Dermis blood vessel endothelial cell (primary cell): ENCODE measurements at regions not wholly inside any gene's neighbourhood (a gene's known extent, or its start where the extent isn't known, plus 50 kb on each side); places are given as distances from the start of the nearest gene placed in this dataset.
"Not testable (repeated sequence)": the region's sequence is repeated elsewhere in the genome, so short reads cannot be mapped to it uniquely, and the experiment has no call there.

Experiments used
- DNase-seq: peaks from one replicate; pipeline ENCODE4 v3.0.0; 2010

DNA sequence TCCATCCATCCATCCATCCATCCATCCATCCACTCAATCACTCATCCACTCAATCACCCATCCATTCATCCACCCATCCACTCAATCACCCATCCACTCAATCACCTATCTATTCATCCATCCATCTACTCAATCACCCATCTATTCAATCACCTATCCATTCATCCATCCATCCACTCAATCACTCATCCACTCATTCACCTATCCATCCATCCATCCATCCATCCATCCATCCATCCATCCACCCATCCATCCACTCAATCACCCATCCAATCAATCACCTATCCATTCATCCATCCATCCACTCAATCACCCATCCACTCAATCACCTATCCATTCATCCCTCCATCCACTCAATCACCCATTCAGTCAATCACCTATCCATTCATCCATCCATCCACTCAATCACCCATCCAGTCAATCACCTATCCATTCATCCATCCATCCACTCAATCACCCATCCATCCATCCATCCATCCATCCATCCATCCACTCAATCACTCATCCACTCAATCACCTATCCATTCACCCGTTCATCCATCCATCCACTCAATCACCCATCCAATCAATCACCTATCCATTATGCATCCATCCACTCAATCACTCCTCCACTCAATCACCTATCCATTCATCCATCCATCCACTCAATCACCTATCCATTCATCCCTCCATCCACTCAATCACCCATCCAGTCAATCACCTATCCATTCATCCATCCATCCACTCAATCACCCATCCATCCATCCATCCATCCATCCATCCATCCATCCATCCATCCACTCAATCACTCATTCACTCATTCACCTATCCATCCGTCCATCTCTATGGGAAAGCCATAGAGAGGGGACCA, 114.7 kb upstream of the ZBTB40 start:
- DNase-seq: not testable (repeated sequence)

DNA sequence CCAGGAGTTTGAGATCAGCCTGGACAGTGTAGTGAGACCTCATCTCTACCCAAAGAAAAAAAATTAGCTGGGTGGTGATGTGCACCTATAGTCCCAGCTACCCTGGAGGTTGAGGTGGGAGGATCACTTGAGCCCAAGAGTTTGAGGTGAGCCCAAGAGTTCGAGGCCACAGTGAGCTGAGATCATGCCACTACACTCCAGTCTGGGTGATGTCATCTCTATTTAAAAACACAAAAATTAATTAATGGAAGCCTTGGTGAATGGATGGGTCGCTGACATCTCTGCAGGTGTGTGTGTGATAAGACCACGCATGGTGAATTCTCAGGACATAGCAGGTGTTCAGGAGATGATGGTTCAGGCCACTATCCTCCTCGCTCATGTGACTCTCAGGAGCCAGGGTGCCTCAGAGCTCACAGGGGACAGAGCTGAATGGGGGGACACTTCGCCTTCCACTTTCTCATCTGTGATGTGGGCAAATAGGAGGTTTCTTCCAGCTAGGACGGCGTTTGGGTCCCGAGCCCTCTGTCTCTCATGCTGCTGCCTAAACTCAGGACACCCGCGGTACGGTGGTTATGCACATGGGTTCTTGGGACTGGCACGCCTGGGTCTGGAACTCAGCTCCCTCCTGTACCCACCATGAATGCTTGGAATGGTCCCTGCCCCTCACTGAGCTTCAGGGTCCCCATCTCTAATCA, 113.4 kb upstream of the ZBTB40 start:
- DNase-seq: no peak

DNA sequence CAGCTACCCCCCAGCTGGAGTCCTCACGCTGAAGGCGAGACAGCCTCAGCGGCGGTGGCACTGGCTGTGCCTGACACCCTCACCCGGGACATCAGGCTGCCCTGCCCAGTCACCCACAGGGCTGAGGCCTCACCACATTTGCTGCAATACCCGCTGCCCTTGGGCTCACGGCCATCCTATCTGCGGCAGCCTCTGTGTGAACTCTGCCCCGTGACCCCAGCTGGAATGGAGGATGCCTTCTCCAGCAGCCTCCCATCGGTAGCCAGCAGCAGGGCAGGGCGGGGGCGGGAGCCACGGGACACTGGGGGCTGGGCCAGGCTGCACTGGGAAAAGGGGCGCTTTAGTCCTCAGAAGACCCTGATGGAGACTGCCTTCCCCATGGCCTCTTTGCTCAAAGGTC, 112.4 kb upstream of the ZBTB40 start:
- DNase-seq: no peak

- no peak for DNase-seq
These were observed 111.6 kb upstream of the ZBTB40 start for GRCh38 chr1:22340066-22340465.

- DNase-seq: no peak
These were observed 110.8 kb upstream of the ZBTB40 start for GRCh38 chr1:22340873-22341272.

- peak; percentile 38 for DNase-seq
These were observed 109.7 kb upstream of the ZBTB40 start for GRCh38 chr1:22341791-22342605.

- no peak for DNase-seq
These were observed 108.9 kb upstream of the ZBTB40 start for GRCh38 chr1:22342734-22343191.

DNA sequence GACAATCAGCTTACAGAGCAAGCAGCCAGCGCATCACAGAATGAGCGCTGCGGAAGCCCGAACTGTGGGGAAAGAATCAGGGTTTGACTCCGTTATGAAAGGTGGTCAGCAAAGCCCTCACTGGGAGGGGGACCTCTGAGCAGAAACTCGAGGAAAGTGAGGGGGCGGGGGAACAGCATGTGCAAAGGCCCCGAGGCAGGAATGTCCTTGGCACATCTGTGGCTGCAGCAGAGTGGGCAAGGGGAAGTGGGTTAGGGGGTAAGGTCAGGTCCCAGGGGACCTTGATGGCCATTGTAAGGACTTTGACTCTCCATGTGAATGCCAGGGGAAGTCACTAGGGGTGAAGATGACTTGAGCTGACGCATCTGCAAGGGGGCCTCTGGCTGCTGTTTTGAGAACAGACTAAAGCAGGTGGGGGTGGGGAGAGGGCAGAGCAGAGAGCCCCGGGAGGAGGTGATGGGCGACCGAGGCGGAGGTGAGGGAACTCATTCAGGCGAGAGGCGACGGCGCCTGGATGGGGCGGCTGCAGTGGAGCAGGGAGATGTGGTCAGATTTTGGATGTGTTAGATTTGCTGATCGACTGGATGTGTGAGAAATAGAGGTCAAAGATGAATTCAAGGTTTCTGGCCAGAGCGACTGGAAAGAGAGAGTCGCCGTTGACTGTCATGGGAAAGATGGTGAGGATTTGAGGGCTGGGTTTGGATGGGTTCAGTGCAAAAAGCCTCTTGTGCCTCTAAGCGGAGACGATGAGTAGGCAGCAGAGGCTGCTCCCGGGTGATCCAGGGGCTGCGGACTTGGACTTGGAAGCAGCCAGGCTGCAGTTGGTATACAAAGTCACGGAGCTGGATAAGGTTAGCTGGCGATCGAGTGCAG, 108.0 kb upstream of the ZBTB40 start:
- no peak for DNase-seq

DNA sequence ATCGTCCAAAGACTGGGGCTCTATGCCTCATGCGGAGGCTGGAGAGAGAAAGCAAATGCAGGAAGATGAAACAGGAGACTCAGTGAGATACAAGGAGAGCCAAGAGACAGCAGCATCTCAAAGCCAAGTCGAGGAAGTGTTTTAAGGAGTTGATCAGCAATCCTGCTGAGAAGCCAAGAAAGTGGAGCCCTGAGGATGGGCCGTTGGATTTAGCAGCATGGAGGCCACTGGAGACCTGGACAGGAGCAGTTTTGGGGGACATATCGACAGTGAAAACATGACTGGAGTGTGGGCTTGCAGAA, 107.4 kb upstream of the ZBTB40 start:
- DNase-seq: no peak

DNA sequence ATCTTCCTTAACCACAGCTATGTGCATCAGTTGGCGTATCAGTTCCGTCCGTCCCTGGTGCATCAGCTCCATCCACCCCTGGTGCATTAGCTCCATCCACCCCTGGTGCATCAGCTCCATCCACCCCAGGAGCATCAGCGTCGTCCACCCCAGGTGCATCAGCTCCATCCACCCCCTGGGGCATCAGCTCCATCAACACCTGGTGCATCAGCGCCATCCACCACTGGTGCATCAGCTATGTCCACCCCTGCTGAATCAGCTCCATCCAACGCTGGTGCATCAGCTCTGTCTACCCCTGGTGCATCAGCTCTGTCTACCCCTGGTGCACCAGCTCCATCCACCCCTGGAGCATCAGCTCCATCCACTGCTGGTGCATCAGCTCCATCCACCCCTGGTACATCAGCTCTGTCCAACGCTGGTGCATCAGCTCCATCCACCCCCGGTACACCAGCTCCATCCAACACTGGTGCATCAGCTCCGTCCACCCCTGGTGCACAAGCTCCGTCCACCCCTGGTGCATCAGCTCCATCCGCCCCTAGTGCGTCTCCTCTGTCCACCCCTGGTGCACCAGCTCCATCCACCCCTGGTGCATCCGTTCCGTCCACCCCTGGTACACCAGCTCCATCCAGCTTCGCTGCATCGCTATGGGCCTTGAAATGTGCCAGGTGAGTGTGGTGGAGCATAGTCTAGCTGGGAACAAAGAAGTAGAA, 106.6 kb upstream of the ZBTB40 start:
- DNase-seq: no peak

GRCh38 chr1:22347854-22348760, 103.5 kb upstream of the ZBTB40 start:
- DNase-seq: peak; percentile 38

DNA sequence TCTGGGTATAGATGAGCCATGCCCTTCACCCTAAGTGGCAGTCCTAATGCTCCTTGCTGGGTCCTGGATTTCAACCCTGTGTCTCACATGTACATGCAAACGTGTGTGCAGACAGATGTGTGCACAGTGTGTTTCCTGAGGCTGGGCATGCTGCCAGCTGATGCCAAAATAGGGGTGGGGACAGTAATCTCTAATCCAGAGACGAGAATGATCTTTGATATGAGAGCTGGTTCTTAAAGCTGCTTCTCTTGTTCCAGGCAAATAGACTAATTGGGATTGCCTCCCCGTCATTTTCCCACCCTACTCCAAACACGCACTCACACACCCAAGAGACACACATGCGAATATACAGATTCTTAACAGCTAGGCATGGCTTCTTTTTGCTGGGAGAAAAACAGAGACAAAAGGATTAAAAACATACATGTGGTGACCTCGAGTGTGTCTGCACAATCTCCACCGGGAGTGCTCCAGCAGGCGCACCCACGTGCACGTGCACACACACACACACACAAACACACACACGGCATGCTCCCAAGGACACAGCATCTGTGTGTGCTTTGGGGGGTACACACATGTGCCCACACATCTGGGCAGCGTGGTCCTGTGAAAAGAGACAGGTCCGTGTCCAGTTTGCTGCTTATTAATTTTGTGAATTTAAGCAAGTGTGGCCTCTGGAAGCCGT, 102.1 kb upstream of the ZBTB40 start:
- DNase-seq: no peak

DNA sequence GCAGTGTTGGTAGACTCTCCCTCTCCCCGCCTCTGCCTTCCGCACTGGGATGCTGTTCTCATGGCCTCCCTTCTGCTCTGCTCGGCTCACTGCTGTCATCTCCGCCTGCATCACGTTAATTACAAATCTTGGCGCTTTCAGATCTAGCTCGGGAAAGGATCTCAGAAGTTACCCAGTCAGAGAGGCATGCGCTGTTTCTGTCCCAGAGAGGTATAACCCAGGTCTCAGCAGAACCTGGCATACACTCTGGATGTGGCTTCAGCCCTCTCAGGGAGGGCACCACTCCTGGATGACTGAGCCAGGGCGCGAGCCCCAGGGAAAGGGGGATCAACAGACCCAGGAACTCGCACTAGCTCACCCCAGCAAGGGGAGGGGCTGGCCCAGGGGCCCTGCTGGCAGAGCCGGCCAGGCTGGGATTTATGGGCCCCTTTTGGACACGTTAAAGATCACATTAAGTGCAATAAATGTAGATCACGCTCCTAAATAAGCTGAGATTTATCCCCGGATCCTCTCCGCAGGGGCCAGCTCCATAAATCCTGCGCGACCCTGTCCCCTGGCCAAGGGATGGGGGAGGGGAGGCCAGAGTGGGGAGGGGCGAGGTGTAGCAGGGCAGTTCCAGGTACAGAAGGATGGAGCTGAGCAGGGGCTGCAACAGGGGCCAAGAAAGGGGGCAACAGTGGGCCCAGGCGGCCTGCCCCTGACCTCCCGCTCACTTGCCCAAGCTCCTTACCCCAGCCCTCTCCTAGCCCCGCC, 101.3 kb upstream of the ZBTB40 start:
- no peak for DNase-seq

DNA sequence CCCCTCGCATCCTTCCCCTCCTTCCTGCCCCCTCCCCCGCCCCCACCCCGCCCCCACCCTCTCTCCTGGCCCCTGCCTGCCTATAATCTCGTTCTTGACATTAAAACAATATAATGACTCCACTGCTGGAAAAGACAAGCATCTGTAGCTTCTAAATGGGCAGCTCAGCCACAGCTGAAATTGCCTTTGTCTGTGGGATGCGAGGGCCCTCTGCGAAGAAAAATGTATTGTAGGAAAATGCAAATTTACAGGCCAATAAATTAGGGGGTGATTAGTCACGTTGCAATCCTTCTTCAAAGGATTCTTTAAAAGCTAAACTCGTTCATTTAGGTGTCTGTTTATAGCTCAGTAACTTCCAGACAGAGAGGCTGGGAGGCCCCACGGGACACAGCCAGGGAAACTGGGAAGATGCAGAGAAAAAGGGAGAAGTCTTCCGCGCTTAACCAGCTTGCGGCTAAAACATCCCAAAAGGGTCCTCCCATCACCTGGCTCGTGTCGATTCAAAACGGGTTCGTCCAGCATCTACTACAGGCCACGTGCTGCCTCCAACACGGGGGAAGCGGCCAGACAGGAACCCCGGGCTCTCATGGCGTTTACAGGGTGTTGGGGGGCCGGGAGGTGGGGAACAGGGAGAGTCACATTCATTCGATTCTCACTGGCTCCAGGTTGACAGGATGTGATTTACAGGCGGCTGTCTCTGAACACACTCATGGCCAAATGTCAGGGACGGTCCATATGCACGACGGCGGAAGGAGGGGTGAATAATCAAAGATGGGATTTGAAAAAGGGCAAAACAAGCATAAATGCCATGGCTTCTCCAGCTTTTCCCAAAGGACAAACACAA, 100.5 kb upstream of the ZBTB40 start:
- DNase-seq: no peak

- no peak for DNase-seq
These were observed 99.9 kb upstream of the ZBTB40 start for GRCh38 chr1:22351768-22352080.

DNA sequence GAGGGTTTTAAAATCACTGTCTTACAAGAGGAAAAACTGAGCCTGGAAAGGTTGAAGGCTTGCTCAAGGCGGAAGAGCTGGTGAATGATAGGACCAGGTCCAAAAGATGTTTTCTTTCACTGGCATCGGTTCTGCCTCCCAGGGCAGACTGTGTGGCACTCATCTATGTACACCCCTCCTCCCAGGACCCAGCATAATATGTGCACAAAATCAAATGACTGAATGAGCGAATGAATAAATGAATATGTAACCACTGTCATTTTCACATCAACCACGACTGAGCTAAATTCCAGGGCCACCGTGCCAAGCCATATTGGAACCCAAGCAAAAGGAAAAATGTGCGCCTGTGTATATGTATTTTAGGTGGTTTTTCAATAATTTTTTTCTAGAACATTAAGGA, 99.3 kb upstream of the ZBTB40 start:
- DNase-seq: no peak

DNA sequence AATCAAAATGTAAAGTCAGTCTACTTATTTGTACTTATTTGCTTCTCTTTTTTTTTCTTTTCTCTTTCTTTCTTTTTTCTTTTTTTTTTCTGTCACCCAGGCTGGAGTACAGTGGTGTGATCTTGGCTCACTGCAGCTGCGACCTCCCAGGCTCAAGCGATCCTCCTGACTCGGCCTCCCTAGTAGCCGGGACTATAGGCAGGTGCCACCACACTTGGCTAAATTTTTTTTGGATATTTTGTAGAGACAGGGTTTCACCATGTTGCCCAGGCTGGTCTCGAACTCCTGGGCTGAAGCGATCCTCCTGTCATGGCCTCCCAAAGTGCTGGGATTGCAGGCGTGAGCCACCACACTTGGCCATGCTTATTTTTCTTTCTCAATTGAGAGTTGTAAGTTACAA, 98.8 kb upstream of the ZBTB40 start:
- no peak for DNase-seq

DNA sequence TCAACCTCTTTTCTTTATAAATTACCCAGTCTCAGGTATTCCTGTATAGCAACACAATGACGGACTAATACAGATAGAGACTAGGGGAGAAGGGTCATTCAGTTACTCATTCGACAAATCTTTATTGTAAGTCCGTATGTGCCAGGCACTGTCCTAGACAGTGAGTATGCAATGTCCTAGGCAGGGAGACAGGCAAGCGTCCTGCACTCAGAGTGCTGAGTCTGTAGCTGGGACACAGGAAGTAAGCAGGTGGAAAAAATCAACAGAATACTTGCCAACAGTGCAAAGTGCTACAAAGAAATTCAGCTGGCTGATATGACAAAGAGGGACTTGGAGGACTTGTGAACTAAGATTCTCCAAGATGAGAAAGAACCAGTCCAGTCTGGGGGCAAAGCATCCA, 92.2 kb upstream of the ZBTB40 start:
- DNase-seq: no peak
